ENCODE measurements at regions not wholly inside any gene's neighbourhood (a gene's known extent, or its start where the extent isn't known, plus 50 kb on each side); places are given as distances from the start of the nearest gene placed in this dataset.

GRCh38 chr3:137820366-137820765, 56.3 kb downstream of the SOX14 start:
- no peaks in the 10 kb centered on the region for H4K20me1 ChIP-seq (ENCODE audit: insufficient read depth, low read length)
- Mint-ChIP-seq H3K9me3 (no peaks in the 10 kb centered on the region), H3K27me3 (ENCODE audit: low read depth in 3 of 3) (peaks cover 0 to 6% (median 3%) of the 10 kb centered on the region in 3 donors), H3K4me3 (no peak overlapping the region), H3K4me1 (no peaks in the 10 kb centered on the region), H3K27ac (peak overlapping the region in 1 of 7 donors; percentile 15), H3K36me3 (no peaks in the 10 kb centered on the region)
- H3K9ac ChIP-seq (ENCODE audit: insufficient read depth, low read length, poor library complexity, severe bottlenecking) = no peak overlapping the region
- no peak overlapping the region for H3K4me3 ChIP-seq (replicated peaks in 1 of 3; ENCODE audit: low read depth in 2 of 3, low read length in 3 of 3)
- no peaks in the 10 kb centered on the region for H3K36me3 ChIP-seq (replicated peaks in 1 of 2; ENCODE audit: control insufficient read depth in 1 of 2, insufficient read depth in 2 of 2, low read length in 2 of 2)
- DNase-seq = no peak
- no peaks in the 10 kb centered on the region for H3K4me1 ChIP-seq (ENCODE audit: control insufficient read depth in 1 of 2, insufficient read depth in 2 of 2, low read length in 2 of 2)
- H2AFZ ChIP-seq (ENCODE audit: insufficient read depth, low read depth, low read length, poor library complexity, severe bottlenecking) = no peak overlapping the region
- no peak overlapping the region for H3K4me2 ChIP-seq (replicated peaks; ENCODE audit: extremely low read depth, low read length, poor library complexity, severe bottlenecking)
- no CpG with 5 or more reads among the region's 3 CpGs for WGBS (ENCODE audit: insufficient coverage)
- no peaks in the 10 kb centered on the region for H3K27me3 ChIP-seq (ENCODE audit: control insufficient read depth in 2 of 2, insufficient read depth in 2 of 2, low read length in 2 of 2)
- no peaks in the 10 kb centered on the region for H3K9me3 ChIP-seq (replicated peaks in 1 of 2; ENCODE audit: control insufficient read depth in 1 of 2, insufficient read depth in 1 of 2, low read length in 2 of 2)
- no peak overlapping the region for H3K27ac ChIP-seq (ENCODE audit: low read depth in 1 of 2, low read length in 2 of 2)
- intact Hi-C loops (cut with micrococcal nuclease) = no loop called here
- no peaks in the 10 kb centered on the region for H3K79me2 ChIP-seq (ENCODE audit: insufficient read depth, low read length)
- TF ChIP-seq CTCF (IDR thresholded peaks at IDR 0.05) = no peak

- Histone ChIP-seq H3K9me3 (replicated peaks in 1 of 2; ENCODE audit: control insufficient read depth in 1 of 2, insufficient read depth in 1 of 2, low read length in 2 of 2) (no peaks in the 10 kb centered on the region), H4K20me1 (ENCODE audit: insufficient read depth, low read length) (no peaks in the 10 kb centered on the region), H3K9ac (ENCODE audit: insufficient read depth, low read length, poor library complexity, severe bottlenecking) (no peak overlapping the region), H3K4me1 (ENCODE audit: control insufficient read depth in 1 of 2, insufficient read depth in 2 of 2, low read length in 2 of 2) (no peaks in the 10 kb centered on the region), H3K27ac (ENCODE audit: low read depth in 1 of 2, low read length in 2 of 2) (no peak overlapping the region), H3K36me3 (replicated peaks in 1 of 2; ENCODE audit: control insufficient read depth in 1 of 2, insufficient read depth in 2 of 2, low read length in 2 of 2) (no peaks in the 10 kb centered on the region), H3K27me3 (ENCODE audit: control insufficient read depth in 2 of 2, insufficient read depth in 2 of 2, low read length in 2 of 2) (no peaks in the 10 kb centered on the region), H3K4me3 (replicated peaks in 1 of 3; ENCODE audit: low read depth in 2 of 3, low read length in 3 of 3) (no peak overlapping the region), H3K79me2 (ENCODE audit: insufficient read depth, low read length) (no peaks in the 10 kb centered on the region), H2AFZ (ENCODE audit: insufficient read depth, low read depth, low read length, poor library complexity, severe bottlenecking) (no peak overlapping the region), H3K4me2 (replicated peaks; ENCODE audit: extremely low read depth, low read length, poor library complexity, severe bottlenecking) (no peak overlapping the region)
- TF ChIP-seq CTCF (IDR thresholded peaks at IDR 0.05) = no peak
- no peaks in the 10 kb centered on the region for H3K4me1 Mint-ChIP-seq
- intact Hi-C loops (cut with micrococcal nuclease) = no loop called here
- no peak overlapping the region for H3K27ac Mint-ChIP-seq
- H3K27me3 Mint-ChIP-seq (ENCODE audit: low read depth in 3 of 3) = peaks cover 0 to 5% (median 4%) of the 10 kb centered on the region in 3 donors
- peaks cover 0 to 4% (median 0%) of the 10 kb centered on the region in 7 donors for H3K9me3 Mint-ChIP-seq
- no peak for DNase-seq
- H3K36me3 Mint-ChIP-seq = no peaks in the 10 kb centered on the region
- H3K4me3 Mint-ChIP-seq = no peak overlapping the region
- no CpG with 5 or more reads among the region's 1 CpG for WGBS (ENCODE audit: insufficient coverage)
Measured at GRCh38 chr3:137835096-137835495, 71.0 kb downstream of the SOX14 start.
